Retinal pigment epithelial cell (primary cell): ENCODE measurements at regions not wholly inside any gene's neighbourhood (a gene's known extent, or its start where the extent isn't known, plus 50 kb on each side); places are given as distances from the start of the nearest gene placed in this dataset.

ENCODE experiments used
- DNase-seq: peaks from one replicate; pipeline ENCODE4 v3.0.0-alpha.2; 2010; ENCODE audit warnings: low read depth
- H3K4me3 ChIP-seq: 2 replicates; pipeline ENCODE4 v1.5.1; 2011; ENCODE audit warnings: mild to moderate bottlenecking, low read length, control low read depth, moderate library complexity
- CTCF ChIP-seq: conservative IDR thresholded peaks from 2 replicates; pipeline ENCODE4 v1.5.1; 2011; ENCODE audit warnings: low read depth, low read length, control low read depth, inconsistent platforms

DNA sequence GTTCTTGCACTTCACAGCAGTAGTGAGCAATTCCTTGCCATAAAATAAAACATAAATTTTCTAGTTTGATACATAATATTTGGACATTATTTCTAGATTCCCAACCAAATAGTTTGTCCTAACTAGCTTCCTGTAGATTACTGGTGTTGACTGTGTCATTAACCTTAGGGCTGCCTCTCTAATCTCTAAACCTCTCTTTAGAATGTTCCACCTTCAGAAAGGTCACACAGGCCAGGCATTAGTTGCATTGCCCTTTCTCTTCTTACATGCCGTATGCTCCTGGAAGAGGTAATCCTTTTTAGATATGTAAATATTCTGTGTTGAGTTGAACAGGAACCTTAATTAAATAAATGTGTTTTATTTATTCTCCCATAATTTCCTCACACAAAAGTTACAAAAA lies 904.9 kb upstream of the CNTN5 start:
- DNase-seq: no peak
- no peak overlapping the region for H3K4me3 ChIP-seq
- TF ChIP-seq CTCF: no peak

DNA sequence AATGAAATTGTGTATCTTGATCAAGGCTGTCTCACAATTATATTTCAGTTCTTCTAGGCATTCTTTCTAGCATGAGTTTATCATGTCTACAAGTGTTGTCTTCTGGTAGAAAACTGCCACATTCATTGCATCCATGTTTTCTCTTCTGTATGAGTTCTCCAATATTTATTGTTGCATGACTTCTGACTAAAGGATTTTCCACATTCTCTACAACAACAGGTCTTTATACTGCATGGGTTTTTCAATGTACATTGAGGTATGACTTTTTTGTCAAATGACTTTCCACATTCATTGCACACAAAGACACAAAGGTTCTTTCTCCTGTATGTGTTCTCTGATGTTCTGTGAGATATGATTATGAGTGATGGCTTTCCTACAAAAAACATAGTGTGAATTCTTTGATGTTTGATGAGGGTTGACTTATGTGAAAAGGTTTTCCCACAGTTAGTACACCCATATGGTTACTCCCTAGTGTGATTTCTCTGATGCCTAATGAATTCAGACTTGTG lies 890.6 kb upstream of the CNTN5 start:
- TF ChIP-seq CTCF: no peak
- no peak overlapping the region for H3K4me3 ChIP-seq
- no peak for DNase-seq

GRCh38 chr11:98136357-98136756 lies 884.4 kb upstream of the CNTN5 start:
- TF ChIP-seq CTCF: no peak
- no peak for DNase-seq
- no peak overlapping the region for H3K4me3 ChIP-seq

- no peak for TF ChIP-seq CTCF
- no peak for DNase-seq
- no peak overlapping the region for H3K4me3 ChIP-seq
Observed at GRCh38 chr11:98137437-98137836, 883.3 kb upstream of the CNTN5 start.

DNA sequence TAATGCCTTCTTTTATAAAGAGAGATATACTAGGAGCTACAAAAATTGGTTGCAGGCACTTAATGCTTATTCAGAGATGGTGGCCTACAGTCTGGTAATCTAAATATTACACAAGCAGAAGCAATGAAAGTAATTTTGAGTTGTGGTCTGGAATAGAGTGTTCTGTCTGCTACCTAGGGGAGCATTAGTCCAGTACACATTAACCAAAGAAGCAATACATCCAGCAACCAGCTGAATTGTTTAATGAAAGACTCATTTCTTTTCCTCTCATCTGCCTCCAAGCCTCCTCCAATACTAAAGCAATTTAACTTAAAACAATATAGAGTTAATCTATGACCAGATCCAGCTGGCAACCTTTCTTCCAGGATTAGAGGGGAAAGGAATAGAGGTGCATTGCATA lies 877.1 kb upstream of the CNTN5 start:
- TF ChIP-seq CTCF: no peak
- H3K4me3 ChIP-seq: no peak overlapping the region
- no peak for DNase-seq

- TF ChIP-seq CTCF: no peak
- DNase-seq: no peak
- H3K4me3 ChIP-seq: no peak overlapping the region
Observed at GRCh38 chr11:98153752-98154151, 867.0 kb upstream of the CNTN5 start.

DNA sequence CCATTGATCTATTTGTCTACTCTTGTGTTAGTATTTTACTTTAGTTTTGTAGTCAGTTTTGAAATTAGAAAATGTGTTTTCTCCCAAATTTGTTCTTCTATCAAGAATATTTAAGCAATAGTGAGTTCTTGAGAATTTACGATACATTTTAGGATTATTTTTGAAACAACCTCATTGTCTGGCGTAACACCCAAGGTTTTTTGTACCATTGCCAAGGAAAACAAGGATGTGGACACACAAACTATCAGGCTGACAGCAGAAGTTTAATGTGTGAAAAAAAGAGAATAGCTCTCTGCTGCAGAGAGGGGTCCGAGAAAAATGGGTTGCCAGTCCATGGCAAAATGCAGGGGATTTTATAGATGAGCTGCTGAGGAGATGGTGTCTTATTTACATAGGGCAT lies 865.1 kb upstream of the CNTN5 start:
- TF ChIP-seq CTCF: no peak
- DNase-seq: no peak
- H3K4me3 ChIP-seq: no peak overlapping the region
